ENCODE measurements at regions not wholly inside any gene's neighbourhood (a gene's known extent, or its start where the extent isn't known, plus 50 kb on each side); places are given as distances from the start of the nearest gene placed in this dataset.
"Not testable (repeated sequence)": the region's sequence is repeated elsewhere in the genome, so short reads cannot be mapped to it uniquely, and the experiment has no call there.

DNA sequence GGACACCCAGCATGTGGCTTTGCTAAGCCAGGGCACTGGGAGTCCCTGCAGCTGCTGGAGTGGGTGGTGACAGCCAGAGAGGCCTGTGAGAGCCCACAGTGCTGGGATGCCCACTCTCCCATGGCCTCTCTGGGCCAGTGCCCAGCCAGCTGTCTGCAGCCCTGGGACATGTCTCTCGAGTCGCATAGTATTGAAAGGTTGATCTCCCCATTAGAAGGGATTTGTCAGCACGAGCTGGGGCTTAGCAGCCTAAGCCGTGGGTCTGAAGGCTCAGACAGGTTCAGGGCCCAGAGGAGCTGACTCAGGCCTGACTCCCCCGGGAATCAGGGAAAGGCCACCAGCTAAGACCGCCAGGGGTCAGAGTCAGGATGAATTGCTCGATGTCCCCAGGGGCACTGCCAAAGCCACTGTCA is 53.5 kb downstream of the FOXD2 start:
- no peak for DNase-seq (ENCODE audit: low read depth in 2 of 2, low spot score in 1 of 2)

DNA sequence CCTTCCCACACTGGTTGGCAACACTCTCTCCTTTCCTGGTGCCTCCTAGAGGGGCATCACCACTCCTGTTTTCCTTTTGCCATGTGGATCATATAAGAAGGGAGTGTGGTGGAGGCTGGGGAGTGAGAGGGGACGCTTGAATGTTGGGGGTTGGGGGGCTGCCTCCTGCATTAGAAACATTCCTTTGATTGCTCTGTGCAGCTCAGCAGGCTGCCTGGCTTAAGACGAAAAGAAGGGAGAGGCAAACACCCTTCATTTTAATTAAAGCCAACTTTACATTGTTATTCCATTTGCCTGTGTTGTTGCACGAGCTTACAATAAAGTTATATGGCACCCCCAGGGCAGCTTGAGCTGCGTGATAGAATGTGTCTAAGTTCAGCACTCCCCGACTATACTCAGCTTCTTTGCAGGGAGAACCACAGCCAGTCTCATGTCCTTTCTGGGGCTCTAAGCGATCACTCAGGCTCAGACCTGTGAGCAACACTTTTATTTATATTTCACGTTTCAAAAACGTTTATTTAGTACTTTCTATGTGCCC is 57.4 kb downstream of the FOXD2 start:
- no peak for DNase-seq (ENCODE audit: low read depth in 2 of 2, low spot score in 1 of 2)

- no peak for DNase-seq (ENCODE audit: low read depth in 2 of 2, low spot score in 1 of 2)
Observed at GRCh38 chr1:47498551-47498950, 60.7 kb downstream of the FOXD2 start.

DNA sequence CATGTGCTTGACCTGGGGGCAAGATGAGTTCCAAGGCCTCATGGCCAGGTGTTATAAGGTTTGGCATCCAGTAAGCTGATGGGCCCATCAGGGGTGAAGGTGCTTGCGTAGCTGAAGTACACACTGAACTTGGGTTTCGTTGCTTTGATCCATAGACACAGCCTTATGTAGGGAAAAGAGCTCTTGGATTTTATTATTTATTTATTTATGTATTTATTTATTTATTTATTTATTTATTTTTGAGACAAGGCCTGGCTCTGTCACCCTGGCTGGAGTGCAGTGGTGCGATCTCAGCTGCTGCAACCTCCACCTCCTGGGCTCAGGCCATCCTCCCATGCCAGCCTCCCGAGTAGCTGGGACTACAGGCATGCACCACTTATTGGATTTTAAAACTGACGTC is 63.2 kb downstream of the FOXD2 start:
- DNase-seq (ENCODE audit: low read depth in 2 of 2, low spot score in 1 of 2): no peak

DNA sequence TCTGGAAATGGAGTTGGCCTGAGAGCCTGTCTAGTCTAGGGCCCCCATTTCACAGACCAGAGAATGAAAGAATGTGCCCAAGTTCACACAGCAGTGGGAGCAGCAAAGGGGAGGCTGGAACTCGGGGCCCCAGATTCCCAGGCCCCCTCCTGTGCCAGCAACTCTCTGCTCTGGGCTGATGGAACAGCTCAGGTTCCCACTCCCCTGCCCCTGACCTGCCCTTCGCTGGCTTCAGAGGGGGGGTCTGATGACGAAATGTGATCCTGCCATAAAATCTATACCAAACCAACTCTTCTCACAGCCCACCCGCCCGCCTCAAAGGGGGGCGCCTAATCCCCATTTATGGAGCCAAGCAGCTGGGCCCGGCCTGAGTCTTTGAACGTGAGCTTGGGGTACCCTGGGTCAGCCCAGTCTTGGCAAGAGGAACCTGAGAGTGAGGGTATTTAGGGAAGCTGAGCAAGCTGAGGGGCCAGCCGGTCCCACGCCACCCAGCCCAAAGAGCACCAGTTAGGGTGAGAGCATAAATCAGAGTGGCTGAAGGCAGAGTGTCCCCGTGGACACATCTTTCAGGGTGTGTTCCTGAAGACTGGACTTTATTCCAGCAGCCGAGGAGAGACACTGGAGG is 65.0 kb downstream of the FOXD2 start:
- DNase-seq (ENCODE audit: low read depth in 2 of 2, low spot score in 1 of 2): no peak

- DNase-seq (ENCODE audit: low read depth in 2 of 2, low spot score in 1 of 2): not testable (repeated sequence)
Observed at GRCh38 chr1:47504840-47505239, 67.0 kb downstream of the FOXD2 start.

DNA sequence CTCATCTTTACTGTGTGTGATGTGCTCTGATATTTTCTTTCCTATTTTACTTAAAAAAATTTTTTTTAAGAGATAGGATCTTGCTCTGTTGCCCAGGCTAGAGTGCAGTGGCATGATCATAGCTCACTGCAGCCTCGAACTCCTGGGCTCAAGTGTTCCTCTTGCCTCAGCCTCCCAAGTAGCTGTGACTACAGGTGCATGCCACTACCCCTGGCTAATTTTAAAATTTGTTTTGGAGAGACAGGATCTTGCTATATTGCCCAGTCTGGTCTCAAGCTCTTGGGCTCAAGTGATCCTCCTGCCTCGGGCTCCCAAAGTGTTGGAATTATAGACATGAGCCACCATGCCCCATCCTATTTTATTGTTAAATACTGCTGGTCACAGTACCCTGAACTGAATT is 67.4 kb downstream of the FOXD2 start:
- DNase-seq (ENCODE audit: low read depth in 2 of 2, low spot score in 1 of 2): no peak

DNA sequence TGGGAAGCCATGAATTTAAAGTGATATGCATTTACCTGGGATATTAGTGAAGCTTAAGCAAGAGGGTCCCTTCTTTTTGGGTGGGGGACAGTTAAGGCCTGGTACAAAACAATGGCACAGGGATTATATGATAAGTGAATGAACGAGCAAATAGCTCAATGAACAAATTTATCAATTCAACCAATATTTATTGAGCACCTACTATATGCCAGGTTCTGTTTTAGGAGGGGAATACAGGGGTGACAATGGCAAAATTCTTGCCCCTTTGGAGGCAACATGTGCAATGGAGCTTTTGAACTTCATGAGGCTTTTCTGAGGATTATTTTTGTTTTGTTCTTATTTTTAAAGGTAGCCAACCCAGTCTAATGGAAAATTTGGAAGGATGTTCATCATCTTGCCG is 68.2 kb downstream of the FOXD2 start:
- DNase-seq (ENCODE audit: low read depth in 2 of 2, low spot score in 1 of 2): no peak

- no peak for DNase-seq (ENCODE audit: low read depth in 2 of 2, low spot score in 1 of 2)
Observed at GRCh38 chr1:47507144-47507543, 69.3 kb downstream of the FOXD2 start.

GRCh38 chr1:47507881-47508701 is 70.2 kb downstream of the FOXD2 start:
- DNase-seq (ENCODE audit: low read depth in 2 of 2, low spot score in 1 of 2): peak in 1 of 2 donors; percentile 4

GRCh38 chr1:47508702-47509431 is 71.0 kb downstream of the FOXD2 start:
- DNase-seq (ENCODE audit: low read depth in 2 of 2, low spot score in 1 of 2): no peak

- no peak for DNase-seq (ENCODE audit: low read depth in 2 of 2, low spot score in 1 of 2)
Observed at GRCh38 chr1:47510282-47510811, 72.5 kb downstream of the FOXD2 start.

DNA sequence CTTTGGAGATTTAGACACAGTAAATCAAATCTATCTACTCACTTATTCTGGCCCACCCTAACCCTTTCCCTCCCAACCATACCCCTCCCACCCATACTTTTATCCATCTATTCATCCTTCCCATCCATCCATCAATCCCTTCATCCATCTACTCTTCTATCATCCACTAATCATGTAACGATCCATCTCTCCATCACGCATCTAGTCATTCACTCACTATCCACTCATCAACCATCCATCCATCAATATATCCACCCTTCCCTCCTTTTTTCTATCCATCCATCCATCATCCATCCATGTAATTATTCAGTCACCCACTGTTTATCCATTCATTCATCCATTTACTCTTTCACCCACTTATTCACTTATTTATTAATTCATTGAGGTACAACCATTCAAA is 74.0 kb downstream of the FOXD2 start:
- DNase-seq (ENCODE audit: low read depth in 2 of 2, low spot score in 1 of 2): no peak

GRCh38 chr1:47513393-47513792 is 75.5 kb downstream of the FOXD2 start:
- DNase-seq (ENCODE audit: low read depth in 2 of 2, low spot score in 1 of 2): no peak

DNA sequence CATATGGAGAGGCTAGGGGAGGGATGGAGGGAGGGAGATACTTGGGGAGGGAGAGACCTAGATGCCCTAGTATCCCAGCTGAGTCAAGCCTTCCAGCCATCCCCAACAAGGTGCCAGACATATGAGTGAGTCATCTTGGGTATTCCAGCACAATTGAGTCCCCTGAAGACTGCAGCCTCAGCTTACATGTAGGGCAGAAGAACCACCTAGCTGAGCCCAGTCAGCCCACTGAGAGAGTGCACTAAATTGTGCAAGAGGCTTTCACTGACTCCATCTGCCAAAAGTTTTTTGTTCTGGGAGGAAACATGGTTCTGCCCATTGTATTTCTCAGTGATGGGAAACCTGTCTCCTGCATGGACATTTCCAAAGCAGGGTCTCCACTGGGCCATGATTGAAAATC is 76.4 kb downstream of the FOXD2 start:
- no peak for DNase-seq (ENCODE audit: low read depth in 2 of 2, low spot score in 1 of 2)

DNA sequence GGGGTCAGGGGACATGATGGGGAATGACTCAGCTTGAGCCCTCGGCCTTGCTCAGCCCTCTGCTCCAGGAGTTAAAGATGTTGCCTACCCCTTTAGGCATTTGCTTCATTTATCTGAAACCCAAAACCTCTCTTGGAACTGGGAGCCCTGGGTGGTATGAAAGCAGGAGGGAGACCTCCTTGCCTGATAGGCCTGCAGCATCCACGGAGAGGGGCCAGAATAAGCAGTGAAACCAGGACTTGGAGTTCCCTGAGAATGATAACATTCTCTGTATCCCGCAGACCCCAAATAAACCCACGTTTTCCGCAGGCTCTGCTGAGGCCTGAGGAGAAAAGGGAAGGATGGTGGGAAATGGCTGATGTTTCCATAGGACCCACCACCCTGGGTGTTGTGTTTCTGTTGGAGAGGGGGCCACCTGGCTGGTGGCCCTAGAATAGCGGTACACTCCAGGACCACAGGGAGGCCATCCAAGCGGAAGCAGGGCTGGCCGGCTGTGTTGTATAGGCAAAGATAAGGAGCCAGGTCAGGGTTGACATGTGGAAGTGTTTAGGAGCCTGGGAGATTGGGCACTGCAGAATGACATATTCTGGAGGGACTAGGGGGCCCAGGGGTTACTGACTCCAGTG is 77.4 kb downstream of the FOXD2 start:
- DNase-seq (ENCODE audit: low read depth in 2 of 2, low spot score in 1 of 2): no peak

- DNase-seq (ENCODE audit: low read depth in 2 of 2, low spot score in 1 of 2): no peak
Observed at GRCh38 chr1:47517946-47518345, 80.1 kb downstream of the FOXD2 start.

- no peak for DNase-seq (ENCODE audit: low read depth in 2 of 2, low spot score in 1 of 2)
Observed at GRCh38 chr1:47519491-47519890, 81.6 kb downstream of the FOXD2 start.

DNA sequence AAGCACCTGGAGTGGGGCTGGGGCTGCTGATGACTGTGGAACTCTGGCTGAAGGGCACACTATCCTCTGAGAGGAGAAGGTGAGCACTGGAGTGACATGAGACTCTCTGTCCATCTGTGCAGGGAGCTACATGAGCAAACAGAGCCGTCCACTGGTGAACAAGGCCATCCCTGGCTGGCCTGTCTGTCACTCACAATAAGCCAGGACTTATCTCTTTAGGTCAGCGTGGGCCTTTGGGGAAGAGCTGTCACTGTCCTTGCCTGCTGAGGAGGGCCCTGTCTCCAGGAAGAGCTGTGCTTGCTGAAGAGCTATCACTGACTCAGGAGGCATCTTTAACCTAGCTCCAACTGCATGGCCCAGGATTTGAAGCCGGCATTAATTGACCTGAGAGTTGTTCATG is 82.1 kb downstream of the FOXD2 start:
- no peak for DNase-seq (ENCODE audit: low read depth in 2 of 2, low spot score in 1 of 2)

DNA sequence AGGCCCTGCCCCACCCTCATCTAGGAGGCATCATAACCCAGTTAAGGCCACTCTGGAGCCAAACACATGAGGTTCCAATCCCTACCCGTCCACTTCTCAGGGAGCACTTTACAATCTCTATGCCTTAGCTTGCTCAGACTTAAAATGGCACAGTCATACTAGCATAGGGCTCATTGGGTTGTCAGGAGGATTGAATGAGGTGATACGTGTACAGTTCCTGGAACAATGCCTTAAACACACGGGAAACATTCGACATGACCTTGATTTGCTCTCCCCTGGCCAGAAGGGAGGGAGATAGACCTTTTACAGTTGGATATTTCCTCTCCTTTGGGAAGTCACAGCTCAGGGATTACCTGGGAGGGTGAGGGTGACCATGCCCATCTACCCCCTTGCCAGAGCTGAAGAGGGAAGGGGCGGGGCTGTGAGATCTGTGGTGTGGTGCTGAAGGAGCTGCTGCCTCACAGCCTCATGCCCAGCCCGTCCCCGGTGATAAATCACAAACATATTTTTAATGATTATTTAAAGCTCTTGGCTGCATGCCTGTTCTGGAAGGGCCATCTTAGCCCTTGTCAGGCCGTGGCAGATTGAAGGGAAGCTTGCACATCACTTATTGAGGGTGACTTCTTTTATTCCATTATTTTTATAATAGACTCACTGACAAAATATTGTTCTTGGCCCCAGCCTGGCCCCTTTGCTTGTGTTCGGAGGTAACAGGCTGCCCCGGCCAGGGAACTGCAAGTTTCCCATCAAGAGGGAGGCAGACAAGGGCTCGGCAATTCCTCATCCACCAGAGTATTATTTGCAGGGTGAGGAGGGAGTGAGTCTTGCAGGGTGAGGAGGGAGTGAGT is 83.4 kb downstream of the FOXD2 start:
- DNase-seq (ENCODE audit: low read depth in 2 of 2, low spot score in 1 of 2): no peak

All from stimulated activated CD8-positive, alpha-beta memory T cell treated with anti-CD3 and anti-CD28 coated beads, Interleukin-4, amount 100 ng/mL, for 4 hours (primary cell).